Gastroesophageal sphincter (tissue), 4 donors: ENCODE measurements at regions not wholly inside any gene's neighbourhood (a gene's known extent, or its start where the extent isn't known, plus 50 kb on each side); places are given as distances from the start of the nearest gene placed in this dataset.
A peak's percentile ranks its signal among the peaks of the same experiment; 100 is the strongest.

Source experiments
- ATAC-seq: fragments of 150-250 bp; one replicate; pipeline ENCODE4 v1.9.1; 2016; ENCODE audit warnings: mild to moderate bottlenecking, moderate library complexity
- H3K27ac ChIP-seq, 4 donors: fragments of 200-600 bp; sonication (generic) in 3 of 4; 1 replicate in 3 of 4; 2 replicates in 1 of 4; pipeline ENCODE4 v1.5.1; 2016 to 2019
- H3K27me3 ChIP-seq: fragments of 200-600 bp; sonication (generic); one replicate; pipeline ENCODE4 v1.5.1; 2019
- H3K36me3 ChIP-seq, 2 donors: fragments of 200-600 bp; sonication (generic); one replicate each; pipeline ENCODE4 v1.5.1; 2019; ENCODE audit warnings: control low read depth in 1 of 2
- H3K4me1 ChIP-seq, 3 donors: fragments of 200-600 bp; sonication (generic); 1 replicate in 2 of 3; 2 replicates in 1 of 3; pipeline ENCODE4 v1.5.1; 2016 to 2019; ENCODE audit warnings: control low read depth in 2 of 3
- H3K4me3 ChIP-seq, 2 donors: fragments of 200-600 bp; sonication (generic); one replicate each; pipeline ENCODE4 v1.5.1; 2019; ENCODE audit warnings: mild to moderate bottlenecking in 1 of 2, moderate library complexity in 1 of 2
- H3K9me3 ChIP-seq, 3 donors: fragments of 200-600 bp; sonication (generic); one replicate each; pipeline ENCODE4 v1.5.1; 2017 to 2019; ENCODE audit warnings: control low read depth in 2 of 3
- CTCF ChIP-seq, 4 experiments: fragments of 200-600 bp in 2 of 4; fragments of 450-650 bp in 2 of 4; sonication (generic) in 1 of 4; IDR thresholded peaks; one replicate each; pipeline ENCODE4 v1.5.1; 2017 to 2019; ENCODE audit warnings: antibody characterized with exemption in 4 of 4, mild to moderate bottlenecking in 2 of 4, moderate library complexity in 2 of 4
- EP300 ChIP-seq: sonication (generic); formaldehyde crosslinking; IDR thresholded peaks from one replicate; pipeline ENCODE4 v1.6.1; 2017; ENCODE audit warnings: antibody characterized with exemption, mild to moderate bottlenecking
- POLR2A ChIP-seq, 2 donors: fragments of 450-650 bp; IDR thresholded peaks; one replicate each; pipeline ENCODE4 v1.6.1; 2017; ENCODE audit warnings: antibody characterized with exemption in 2 of 2, mild to moderate bottlenecking in 2 of 2, moderate library complexity in 1 of 2
- POLR2AphosphoS5 ChIP-seq: sonication (generic); formaldehyde crosslinking; IDR thresholded peaks from one replicate; pipeline ENCODE4 v1.6.1; 2017; ENCODE audit warnings: antibody characterized with exemption
- WGBS, 2 donors: methylation state at CpG; one replicate each; pipeline ENCODE4 v1.1.5; 2018; ENCODE audit warnings: low coverage in 1 of 2; 5-methylcytosine and 5-hydroxymethylcytosine counted together

GRCh38 chr7:132656846-132657776 lies 80.8 kb upstream of the PLXNA4 start:
- no peak overlapping the region for H3K27ac ChIP-seq
- no peaks in the 10 kb centered on the region for H3K4me1 ChIP-seq
- no peak overlapping the region for H3K4me3 ChIP-seq
- peaks cover 5% of the 10 kb centered on the region for H3K27me3 ChIP-seq
- ATAC-seq = no peak
- no peaks in the 10 kb centered on the region for H3K9me3 ChIP-seq
- no peaks in the 10 kb centered on the region for H3K36me3 ChIP-seq
- TF ChIP-seq POLR2A (IDR thresholded peaks at IDR 0.05) = no peak
- no peak for TF ChIP-seq POLR2AphosphoS5
- no peak for TF ChIP-seq EP300
- TF ChIP-seq CTCF (IDR thresholded peaks at IDR 0.05) = no peak
- WGBS, 2 donors = 68 to 69% methylated on average over 9 of the region's 9 CpGs

- H3K9me3 ChIP-seq = no peaks in the 10 kb centered on the region
- H3K4me3 ChIP-seq = no peak overlapping the region
- TF ChIP-seq POLR2AphosphoS5 = no peak
- no peak for TF ChIP-seq EP300
- no peak for TF ChIP-seq CTCF (IDR thresholded peaks at IDR 0.05)
- no peak for TF ChIP-seq POLR2A (IDR thresholded peaks at IDR 0.05)
- H3K4me1 ChIP-seq = no peaks in the 10 kb centered on the region
- no peak for ATAC-seq
- no peaks in the 10 kb centered on the region for H3K36me3 ChIP-seq
- 76 to 94% methylated on average over 2 to 3 of the region's 3 CpGs for WGBS, 2 donors
- no peak overlapping the region for H3K27ac ChIP-seq
- peaks cover 5% of the 10 kb centered on the region for H3K27me3 ChIP-seq
Observed at GRCh38 chr7:132656341-132656740, 80.1 kb upstream of the PLXNA4 start.

GRCh38 chr7:132655131-132655727 lies 79.0 kb upstream of the PLXNA4 start:
- Histone ChIP-seq H3K36me3 (no peaks in the 10 kb centered on the region), H3K4me1 (no peaks in the 10 kb centered on the region), H3K27ac (peak overlapping the region in 2 of 4 donors; percentile 2 to 32), H3K27me3 (peaks cover 5% of the 10 kb centered on the region), H3K9me3 (no peaks in the 10 kb centered on the region), H3K4me3 (no peak overlapping the region)
- 9 to 19% methylated on average over 3 to 9 of the region's 13 CpGs for WGBS, 2 donors
- no peak for TF ChIP-seq POLR2A (IDR thresholded peaks at IDR 0.05)
- no peak for TF ChIP-seq POLR2AphosphoS5
- TF ChIP-seq EP300 = no peak
- TF ChIP-seq CTCF (IDR thresholded peaks at IDR 0.05) = no peak
- peak; percentile 69 for ATAC-seq

GRCh38 chr7:132654150-132654549 lies 77.9 kb upstream of the PLXNA4 start:
- Histone ChIP-seq H3K27ac (no peak overlapping the region), H3K27me3 (peaks cover 5% of the 10 kb centered on the region), H3K36me3 (no peaks in the 10 kb centered on the region), H3K4me3 (no peak overlapping the region), H3K9me3 (no peaks in the 10 kb centered on the region), H3K4me1 (no peaks in the 10 kb centered on the region)
- 54 to 60% methylated on average over 2 to 3 of the region's 3 CpGs for WGBS, 2 donors
- no peak for TF ChIP-seq EP300
- TF ChIP-seq CTCF (IDR thresholded peaks at IDR 0.05) = no peak
- TF ChIP-seq POLR2AphosphoS5 = no peak
- no peak for TF ChIP-seq POLR2A (IDR thresholded peaks at IDR 0.05)
- ATAC-seq = no peak
